ENCODE measurements at regions not wholly inside any gene's neighbourhood (a gene's known extent, or its start where the extent isn't known, plus 50 kb on each side); places are given as distances from the start of the nearest gene placed in this dataset.
A peak's percentile ranks its signal among the peaks of the same experiment; 100 is the strongest.

- Histone ChIP-seq H3K4me1 (ENCODE audit: control insufficient read depth in 4 of 4, insufficient read depth in 4 of 4, low read length in 3 of 4) (peaks cover 3 to 17% (median 11%) of the 10 kb centered on the region in 4 donors), H3K9me3 (ENCODE audit: control insufficient read depth in 4 of 4, low read length in 3 of 4) (no peaks in the 10 kb centered on the region), H3K9ac (ENCODE audit: low read depth in 1 of 2, low read length in 2 of 2) (peak overlapping the region; percentile 36 to 43), H3K27me3 (ENCODE audit: control insufficient read depth in 4 of 4, insufficient read depth in 4 of 4, low read length in 3 of 4) (no peaks in the 10 kb centered on the region), H3K36me3 (ENCODE audit: control insufficient read depth in 4 of 4, insufficient read depth in 3 of 4, low read depth in 1 of 4, low read length in 3 of 4) (no peaks in the 10 kb centered on the region), H3K27ac (ENCODE audit: low read depth in 1 of 2, low read length in 2 of 2) (peak overlapping the region; percentile 61 to 69), H3K4me3 (ENCODE audit: low read depth in 1 of 3, low read length in 3 of 3) (peak overlapping the region; percentile 3 to 56 (median 22))
- WGBS, result 37% methylated on average over 23 of the region's 23 CpGs
- DNase-seq (ENCODE audit: low spot score), result peak; percentile 64
- TF ChIP-seq TAF1 (conservative IDR thresholded peaks at IDR 0.05), result no peak
- TF ChIP-seq JUND (IDR thresholded peaks at IDR 0.05), result no peak
- no peak for TF ChIP-seq GABPA (IDR thresholded peaks at IDR 0.05 in 1 of 2, conservative IDR thresholded peaks at IDR 0.05 in 1 of 2)
- no peak for TF ChIP-seq ZBTB33 (IDR thresholded peaks at IDR 0.05)
- peak; percentile 75 for TF ChIP-seq CTCF (IDR thresholded peaks at IDR 0.05; ENCODE audit: low read depth, low read length, missing input control)
- no peak for TF ChIP-seq REST (IDR thresholded peaks at IDR 0.05)
- peak; percentile 94 to 95 for TF ChIP-seq RAD21 (IDR thresholded peaks at IDR 0.05)
- no peak for TF ChIP-seq ATF3 (IDR thresholded peaks at IDR 0.05)
- TF ChIP-seq HNF4G (IDR thresholded peaks at IDR 0.05), result no peak
- TF ChIP-seq EGR1 (IDR thresholded peaks at IDR 0.05; ENCODE audit: low read depth in 2 of 2), result no peak
- no peak for TF ChIP-seq FOXA2 (IDR thresholded peaks at IDR 0.05)
- no peak for TF ChIP-seq SP1 (IDR thresholded peaks at IDR 0.05)
- TF ChIP-seq HNF4A (conservative IDR thresholded peaks at IDR 0.05), result no peak
- no peak for TF ChIP-seq NR2F2 (IDR thresholded peaks at IDR 0.05)
- TF ChIP-seq MAX (IDR thresholded peaks at IDR 0.05), result no peak
- TF ChIP-seq RXRA (IDR thresholded peaks at IDR 0.05), result peak; percentile 3 to 29
- peak; percentile 21 for TF ChIP-seq YY1 (IDR thresholded peaks at IDR 0.05)
- no peak for TF ChIP-seq FOXA1 (IDR thresholded peaks at IDR 0.05)
Measured at GRCh38 chr3:126259411-126260391, 79.3 kb upstream of the ALDH1L1 start.
